Transverse colon (tissue), 4 donors: ENCODE measurements at regions not wholly inside any gene's neighbourhood (a gene's known extent, or its start where the extent isn't known, plus 50 kb on each side); places are given as distances from the start of the nearest gene placed in this dataset.

ENCODE experiments used
- DNase-seq: peaks from one replicate; pipeline ENCODE4 v3.0.0-alpha.2; 2019
- H3K27ac ChIP-seq, 4 donors: fragments of 200-600 bp; sonication (generic); 2 replicates each; pipeline ENCODE4 v1.5.1; 2016 to 2018; ENCODE audit warnings: inconsistent platforms in 4 of 4
- H3K27me3 ChIP-seq: fragments of 200-600 bp; sonication (generic); 2 replicates; pipeline ENCODE4 v1.5.1; 2017; ENCODE audit warnings: inconsistent platforms
- H3K36me3 ChIP-seq, 4 donors: fragments of 200-600 bp; sonication (generic); 2 replicates each; pipeline ENCODE4 v1.5.1; 2017 to 2019; ENCODE audit warnings: inconsistent platforms in 4 of 4
- H3K4me1 ChIP-seq, 4 donors: fragments of 200-600 bp; sonication (generic); 2 replicates each; pipeline ENCODE4 v1.5.1; 2017 to 2020; ENCODE audit warnings: inconsistent platforms in 4 of 4
- H3K4me3 ChIP-seq, 4 donors: fragments of 200-600 bp; sonication (generic); 1 replicate in 1 of 4; 2 replicates in 3 of 4; pipeline versions ENCODE4 v1.5.1 to v1.6.1; 2017 to 2019; ENCODE audit warnings: inconsistent platforms in 4 of 4
- H3K9me3 ChIP-seq, 2 donors: fragments of 200-600 bp; sonication (generic); 2 replicates each; pipeline ENCODE4 v1.5.1; 2017 to 2019; ENCODE audit warnings: inconsistent platforms in 2 of 2
- CTCF ChIP-seq, 5 experiments: fragments of 200-600 bp in 3 of 5; fragments of 450-650 bp in 2 of 5; sonication (generic) in 3 of 5; IDR thresholded peaks; 1 replicate in 2 of 5; 2 replicates in 3 of 5; pipeline ENCODE4 v1.5.1; 2016 to 2017; ENCODE audit warnings: antibody characterized with exemption in 5 of 5, inconsistent platforms in 3 of 5, mild to moderate bottlenecking in 2 of 5, moderate library complexity in 1 of 5
- EP300 ChIP-seq: sonication (generic); formaldehyde crosslinking; IDR thresholded peaks from one replicate; pipeline ENCODE4 v1.6.1; 2017; ENCODE audit warnings: antibody characterized with exemption, low read depth
- POLR2A ChIP-seq: fragments of 450-650 bp; IDR thresholded peaks from one replicate; pipeline ENCODE4 v1.6.1; 2016; ENCODE audit warnings: antibody characterized with exemption, mild to moderate bottlenecking, moderate library complexity
- POLR2AphosphoS5 ChIP-seq, 3 donors: sonication (generic); formaldehyde crosslinking; IDR thresholded peaks; one replicate each; pipeline ENCODE4 v1.6.1; 2016; ENCODE audit warnings: antibody characterized with exemption in 3 of 3
- WGBS, 2 donors: methylation state at CpG; one replicate each; pipeline ENCODE4 v1.1.5; 2018; ENCODE audit warnings: low coverage in 1 of 2; 5-methylcytosine and 5-hydroxymethylcytosine counted together
- in situ Hi-C, 4 donors: fragments of 200-750 bp; cut with MboI; loops; one replicate each; pipeline versions ENCODE4 v1.15.0 to v1.15.1; 2017; ENCODE audit warnings: low sequenced_read_pairs in 3 of 4, low pct_ligation_motif_present in 1 of 4, low pct_unique_long_range_greater_than_20kb in 1 of 4
- intact Hi-C: fragments of 100-400 bp; cut with DNase I; formaldehyde crosslinking; loops from one replicate; pipeline ENCODE4 v1.15.1; 2023; ENCODE audit warnings: low total_unique reads

GRCh38 chr2:175518206-175518605, 336.7 kb upstream of the ATP5MC3 start:
- no peaks in the 10 kb centered on the region for H3K4me1 ChIP-seq
- H3K4me3 ChIP-seq = no peak overlapping the region
- H3K9me3 ChIP-seq = no peaks in the 10 kb centered on the region
- in situ Hi-C loops (no loop called here), intact Hi-C loops (no loop called here)
- H3K27ac ChIP-seq = no peak overlapping the region
- DNase-seq = no peak
- WGBS, 2 donors = 35 to 69% methylated on average over 2 to 3 of the region's 3 CpGs
- H3K36me3 ChIP-seq = no peaks in the 10 kb centered on the region
- TF ChIP-seq POLR2AphosphoS5 (IDR thresholded peaks at IDR 0.05) (no peak), EP300 (no peak), POLR2A (no peak), CTCF (IDR thresholded peaks at IDR 0.05) (no peak)
- H3K27me3 ChIP-seq = no peaks in the 10 kb centered on the region

GRCh38 chr2:175516555-175516954, 335.0 kb upstream of the ATP5MC3 start:
- intact Hi-C loops (no loop called here), in situ Hi-C loops (no loop called here)
- no peaks in the 10 kb centered on the region for H3K27me3 ChIP-seq
- DNase-seq = no peak
- TF ChIP-seq EP300 (no peak), POLR2AphosphoS5 (IDR thresholded peaks at IDR 0.05) (no peak), CTCF (IDR thresholded peaks at IDR 0.05) (no peak), POLR2A (no peak)
- H3K4me3 ChIP-seq = no peak overlapping the region
- WGBS, 2 donors = 68 to 88% methylated on average over 2 of the region's 2 CpGs
- no peaks in the 10 kb centered on the region for H3K4me1 ChIP-seq
- H3K27ac ChIP-seq = no peak overlapping the region
- no peaks in the 10 kb centered on the region for H3K36me3 ChIP-seq
- no peaks in the 10 kb centered on the region for H3K9me3 ChIP-seq

GRCh38 chr2:175500255-175500654, 318.7 kb upstream of the ATP5MC3 start:
- H3K4me1 ChIP-seq = no peaks in the 10 kb centered on the region
- in situ Hi-C loops = no loop called here
- TF ChIP-seq EP300 (no peak), POLR2AphosphoS5 (IDR thresholded peaks at IDR 0.05) (no peak), POLR2A (no peak), CTCF (IDR thresholded peaks at IDR 0.05) (no peak)
- peaks cover 4 to 5% of the 10 kb centered on the region in 2 donors for H3K9me3 ChIP-seq
- H3K4me3 ChIP-seq = no peak overlapping the region
- no peaks in the 10 kb centered on the region for H3K36me3 ChIP-seq
- H3K27ac ChIP-seq = no peak overlapping the region
- H3K27me3 ChIP-seq = no peaks in the 10 kb centered on the region
- no peak for DNase-seq
- intact Hi-C loops = no loop called here

- Histone ChIP-seq H3K27ac (no peak overlapping the region), H3K36me3 (no peaks in the 10 kb centered on the region), H3K9me3 (no peaks in the 10 kb centered on the region), H3K4me1 (no peaks in the 10 kb centered on the region), H3K4me3 (no peak overlapping the region), H3K27me3 (no peaks in the 10 kb centered on the region)
- WGBS, 2 donors = 67 to 69% methylated on average over 3 to 4 of the region's 4 CpGs
- intact Hi-C loops = no loop called here
- TF ChIP-seq EP300 (no peak), CTCF (IDR thresholded peaks at IDR 0.05) (no peak), POLR2AphosphoS5 (IDR thresholded peaks at IDR 0.05) (no peak), POLR2A (no peak)
- no peak for DNase-seq
- in situ Hi-C loops = no loop called here
Measured at GRCh38 chr2:175490360-175490791, 308.9 kb upstream of the ATP5MC3 start.
